HL-60 (cell line): ENCODE measurements at regions not wholly inside any gene's neighbourhood (a gene's known extent, or its start where the extent isn't known, plus 50 kb on each side); places are given as distances from the start of the nearest gene placed in this dataset.

Experiments used
- CTCF ChIP-seq: IDR thresholded peaks from one replicate; pipeline ENCODE4 v1.5.1; 2011; ENCODE audit warnings: low read length, control low read depth, inconsistent platforms; ENCODE audit not compliant: insufficient read depth
- GABPA ChIP-seq: IDR thresholded peaks from 2 replicates; pipeline ENCODE4 v1.6.1; 2012; ENCODE audit warnings: low read depth

- no peak for TF ChIP-seq CTCF
- TF ChIP-seq GABPA = no peak
Observed at GRCh38 chr13:61898207-61898606, 482.6 kb upstream of the PCDH20 start.
